H9 (cell line): ENCODE measurements at regions not wholly inside any gene's neighbourhood (a gene's known extent, or its start where the extent isn't known, plus 50 kb on each side); places are given as distances from the start of the nearest gene placed in this dataset.

Experiments
- DNase-seq: peaks from one replicate; pipeline ENCODE4 v3.0.0-alpha.2; 2017
- H2AFZ ChIP-seq: one replicate; pipeline ENCODE4 v1.6.1; 2013; ENCODE audit warnings: mild to moderate bottlenecking, low read length, control low read depth, moderate library complexity
- H2AK5ac ChIP-seq: 2 replicates; pipeline ENCODE4 v1.6.1; 2013; ENCODE audit warnings: low read length, control low read depth, mixed read lengths; ENCODE audit not compliant: insufficient read length
- H2BK120ac ChIP-seq: one replicate; pipeline ENCODE4 v1.6.1; 2013; ENCODE audit warnings: low read depth, mild to moderate bottlenecking, low read length, control low read depth, inconsistent platforms; ENCODE audit not compliant: poor library complexity, severe bottlenecking
- H2BK12ac ChIP-seq: 2 replicates; pipeline ENCODE4 v1.6.1; 2013; ENCODE audit warnings: low read length, control low read depth, mixed read lengths, low read depth; ENCODE audit not compliant: insufficient read length
- H2BK15ac ChIP-seq: 2 replicates; pipeline ENCODE4 v1.6.1; 2013; ENCODE audit warnings: low read depth, low read length, control low read depth
- H2BK20ac ChIP-seq: one replicate; pipeline ENCODE4 v1.6.1; 2013; ENCODE audit warnings: low read depth, mild to moderate bottlenecking, low read length, control low read depth, inconsistent platforms; ENCODE audit not compliant: poor library complexity, severe bottlenecking
- H2BK5ac ChIP-seq: 2 replicates; pipeline ENCODE4 v1.6.1; 2013; ENCODE audit warnings: low read length, control low read depth, mixed read lengths; ENCODE audit not compliant: insufficient read length
- H3K14ac ChIP-seq: 2 replicates; pipeline ENCODE4 v1.6.1; 2013; ENCODE audit warnings: low read length, control low read depth; ENCODE audit not compliant: insufficient read depth
- H3K18ac ChIP-seq: 2 replicates; pipeline ENCODE4 v1.6.1; 2013; ENCODE audit warnings: low read depth, mild to moderate bottlenecking, mixed read lengths, low read length, control low read depth; ENCODE audit not compliant: insufficient read length
- H3K23ac ChIP-seq: 2 replicates; pipeline ENCODE4 v1.6.1; 2013; ENCODE audit warnings: low read length, control low read depth, mixed read lengths, low read depth; ENCODE audit not compliant: insufficient read length
- H3K23me2 ChIP-seq: 2 replicates; pipeline ENCODE4 v1.6.1; 2013; ENCODE audit warnings: low read depth, mild to moderate bottlenecking, mixed read lengths, low read length, control low read depth; ENCODE audit not compliant: insufficient read length, poor library complexity, severe bottlenecking
- H3K27ac ChIP-seq: 2 replicates; pipeline ENCODE4 v1.5.1; 2013; ENCODE audit warnings: low read length, control low read depth, mixed read lengths, low read depth; ENCODE audit not compliant: insufficient read length
- H3K27me3 ChIP-seq: 2 replicates; pipeline ENCODE4 v1.6.1; 2013; ENCODE audit warnings: low read length, control low read depth, inconsistent platforms; ENCODE audit not compliant: insufficient read depth
- H3K4ac ChIP-seq: 2 replicates; pipeline ENCODE4 v1.6.1; 2013; ENCODE audit warnings: low read depth, mild to moderate bottlenecking, control low read depth, inconsistent platforms, low read length, moderate library complexity
- H3K4me1 ChIP-seq: 2 replicates; pipeline ENCODE4 v1.6.1; 2013; ENCODE audit warnings: low read length, control low read depth, inconsistent platforms; ENCODE audit not compliant: insufficient read depth
- H3K4me2 ChIP-seq: 2 replicates; pipeline ENCODE4 v1.6.1; 2013; ENCODE audit warnings: low read length, control low read depth, mixed read lengths; ENCODE audit not compliant: insufficient read length, insufficient read depth
- H3K56ac ChIP-seq: 2 replicates; pipeline ENCODE4 v1.6.1; 2013; ENCODE audit warnings: low read depth, mild to moderate bottlenecking, mixed read lengths, low read length, control low read depth; ENCODE audit not compliant: insufficient read length
- H3K79me1 ChIP-seq: 2 replicates; pipeline ENCODE4 v1.6.1; 2013; ENCODE audit warnings: low read depth, mild to moderate bottlenecking, moderate library complexity, low read length, control low read depth, inconsistent platforms; ENCODE audit not compliant: insufficient read depth, poor library complexity, severe bottlenecking
- H3K79me2 ChIP-seq: 2 replicates; pipeline ENCODE4 v1.6.1; 2013; ENCODE audit warnings: low read length, control low read depth, inconsistent platforms; ENCODE audit not compliant: insufficient read depth
- H3K9ac ChIP-seq: 2 replicates; pipeline ENCODE4 v1.6.1; 2013; ENCODE audit warnings: low read length, control low read depth, mixed read lengths; ENCODE audit not compliant: insufficient read length; ENCODE audit errors: extremely low read depth
- H3K9me3 ChIP-seq: one replicate; pipeline ENCODE4 v1.6.1; 2013; ENCODE audit warnings: low read depth, low read length, inconsistent platforms; ENCODE audit not compliant: control insufficient read depth
- H3T11ph ChIP-seq: one replicate; pipeline ENCODE4 v1.6.1; 2013; ENCODE audit warnings: mild to moderate bottlenecking, low read length, control low read depth, inconsistent platforms
- H4K20me1 ChIP-seq: one replicate; pipeline ENCODE4 v1.6.1; 2013; ENCODE audit not compliant: control insufficient read depth, insufficient read length, insufficient read depth
- H4K5ac ChIP-seq: 2 replicates; pipeline ENCODE4 v1.6.1; 2013; ENCODE audit warnings: low read depth, mild to moderate bottlenecking, mixed read lengths, low read length, control low read depth; ENCODE audit not compliant: insufficient read length
- H4K8ac ChIP-seq: replicated peaks from 2 replicates; pipeline ENCODE4 v1.6.1; 2013; ENCODE audit warnings: low read length, control low read depth, mixed read lengths, low read depth; ENCODE audit not compliant: insufficient read length
- H4K91ac ChIP-seq: 2 replicates; pipeline ENCODE4 v1.6.1; 2013; ENCODE audit warnings: low read depth, mild to moderate bottlenecking, moderate library complexity, mixed read lengths, low read length, control low read depth; ENCODE audit not compliant: insufficient read length
- H3K27ac Mint-ChIP-seq, 3 experiments: 2 replicates in 2 of 3; 3 replicates in 1 of 3; pipeline ENCODE4 v1.8.0; 2020 to 2021; ENCODE audit warnings: mixed read lengths in 3 of 3, mild to moderate bottlenecking in 1 of 3, moderate library complexity in 1 of 3
- H3K27me3 Mint-ChIP-seq: 2 replicates; pipeline ENCODE4 v1.8.0; 2021; ENCODE audit warnings: low read depth, mild to moderate bottlenecking, moderate library complexity, mixed read lengths
- H3K36me3 Mint-ChIP-seq, 3 experiments: 2 replicates in 2 of 3; 3 replicates in 1 of 3; pipeline ENCODE4 v1.8.0; 2020 to 2021; ENCODE audit warnings: low read depth in 3 of 3, mixed read lengths in 3 of 3; ENCODE audit not compliant: insufficient read depth in 1 of 3
- H3K4me1 Mint-ChIP-seq, 2 experiments: 2 replicates each; pipeline ENCODE4 v1.8.0; 2020; ENCODE audit warnings: mixed read lengths in 2 of 2
- H3K4me3 Mint-ChIP-seq, 2 experiments: 2 replicates in 1 of 2; 3 replicates in 1 of 2; pipeline ENCODE4 v1.8.0; 2020 to 2021; ENCODE audit warnings: mild to moderate bottlenecking in 2 of 2, mixed read lengths in 2 of 2, moderate library complexity in 1 of 2
- H3K9me3 Mint-ChIP-seq, 2 experiments: 2 replicates in 1 of 2; 3 replicates in 1 of 2; pipeline ENCODE4 v1.8.0; 2020; ENCODE audit warnings: mild to moderate bottlenecking in 2 of 2, mixed read lengths in 2 of 2, moderate library complexity in 1 of 2
- WGBS: extraction: QIAGEN DNeasy Blood & Tissue Kit; methylation state at CpG from one replicate; pipeline ENCODE4 v1.1.7; 2013; ENCODE audit warnings: missing lambda C conversion rate, low lambda C conversion rate, mixed read lengths; ENCODE audit not compliant: insufficient read length; ENCODE audit errors: extremely low coverage; 5-methylcytosine and 5-hydroxymethylcytosine counted together
- TF ChIP-seq, protein P1 (sequence below): fragments of 200-600 bp; sonication (generic); conservative IDR thresholded peaks from 3 replicates; pipeline ENCODE4 v1.8.0; 2021; ENCODE audit warnings: antibody characterized with exemption, mild to moderate bottlenecking

DNA sequence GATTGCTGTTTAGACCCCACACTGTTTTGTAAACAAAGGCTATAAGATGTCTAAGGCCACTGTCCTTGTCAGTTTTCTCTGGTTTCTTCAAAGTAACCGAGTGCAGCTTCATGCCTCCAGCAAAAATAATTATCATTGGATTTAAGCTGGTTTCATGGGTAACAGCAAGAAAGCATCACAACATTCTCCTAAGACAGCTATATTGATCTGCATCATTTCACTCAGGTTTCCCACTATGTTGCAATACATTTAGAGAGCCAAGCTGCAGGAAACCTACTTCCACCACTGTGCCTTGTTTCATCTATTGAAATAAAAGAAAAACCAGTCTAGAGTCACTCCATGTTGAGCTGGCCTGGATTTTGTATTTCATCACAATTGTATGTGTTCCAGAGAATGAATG lies 351.4 kb downstream of the OXSM start:
- Histone ChIP-seq H4K91ac (no peak overlapping the region), H4K20me1 (no peaks in the 10 kb centered on the region), H2BK12ac (no peak overlapping the region), H3T11ph (no peak overlapping the region), H2BK5ac (no peak overlapping the region), H3K9ac (no peak overlapping the region), H3K27me3 (no peaks in the 10 kb centered on the region), H3K79me2 (no peaks in the 10 kb centered on the region), H3K4me1 (no peaks in the 10 kb centered on the region), H2BK120ac (no peak overlapping the region), H3K23me2 (no peaks in the 10 kb centered on the region), H4K5ac (no peak overlapping the region), H3K23ac (no peak overlapping the region), H3K9me3 (no peaks in the 10 kb centered on the region), H4K8ac (no peak overlapping the region), H3K56ac (no peak overlapping the region), H3K27ac (no peak overlapping the region), H3K4me2 (no peak overlapping the region), H2BK20ac (no peak overlapping the region), H3K14ac (no peak overlapping the region), H2AK5ac (no peak overlapping the region), H3K18ac (no peak overlapping the region), H3K79me1 (no peaks in the 10 kb centered on the region), H2AFZ (no peak overlapping the region), H2BK15ac (no peak overlapping the region), H3K4ac (no peak overlapping the region)
- no peaks in the 10 kb centered on the region for H3K4me1 Mint-ChIP-seq
- peaks cover 11 to 12% of the 10 kb centered on the region in 2 experiments for H3K9me3 Mint-ChIP-seq
- TF ChIP-seq, protein P1, sequence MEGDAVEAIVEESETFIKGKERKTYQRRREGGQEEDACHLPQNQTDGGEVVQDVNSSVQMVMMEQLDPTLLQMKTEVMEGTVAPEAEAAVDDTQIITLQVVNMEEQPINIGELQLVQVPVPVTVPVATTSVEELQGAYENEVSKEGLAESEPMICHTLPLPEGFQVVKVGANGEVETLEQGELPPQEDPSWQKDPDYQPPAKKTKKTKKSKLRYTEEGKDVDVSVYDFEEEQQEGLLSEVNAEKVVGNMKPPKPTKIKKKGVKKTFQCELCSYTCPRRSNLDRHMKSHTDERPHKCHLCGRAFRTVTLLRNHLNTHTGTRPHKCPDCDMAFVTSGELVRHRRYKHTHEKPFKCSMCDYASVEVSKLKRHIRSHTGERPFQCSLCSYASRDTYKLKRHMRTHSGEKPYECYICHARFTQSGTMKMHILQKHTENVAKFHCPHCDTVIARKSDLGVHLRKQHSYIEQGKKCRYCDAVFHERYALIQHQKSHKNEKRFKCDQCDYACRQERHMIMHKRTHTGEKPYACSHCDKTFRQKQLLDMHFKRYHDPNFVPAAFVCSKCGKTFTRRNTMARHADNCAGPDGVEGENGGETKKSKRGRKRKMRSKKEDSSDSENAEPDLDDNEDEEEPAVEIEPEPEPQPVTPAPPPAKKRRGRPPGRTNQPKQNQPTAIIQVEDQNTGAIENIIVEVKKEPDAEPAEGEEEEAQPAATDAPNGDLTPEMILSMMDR = no peak
- H3K4me3 Mint-ChIP-seq = no peak overlapping the region
- no peak overlapping the region for H3K27ac Mint-ChIP-seq
- WGBS = no CpG with 5 or more reads among the region's 1 CpG
- H3K36me3 Mint-ChIP-seq = peaks cover 4 to 8% (median 7%) of the 10 kb centered on the region in 3 experiments; a peak in 6 of 7 replicates
- H3K27me3 Mint-ChIP-seq = no peaks in the 10 kb centered on the region
- DNase-seq = no peak
